GM20000 (cell line): ENCODE measurements at regions not wholly inside any gene's neighbourhood (a gene's known extent, or its start where the extent isn't known, plus 50 kb on each side); places are given as distances from the start of the nearest gene placed in this dataset.
"Not testable (repeated sequence)": the region's sequence is repeated elsewhere in the genome, so short reads cannot be mapped to it uniquely, and the experiment has no call there.

Experiments used
- DNase-seq: peaks from one replicate; pipeline ENCODE4 v3.0.0; 2012; ENCODE audit warnings: low spot score
- CTCF ChIP-seq: IDR thresholded peaks from 2 replicates; pipeline ENCODE4 v1.5.1; 2012; ENCODE audit warnings: mild to moderate bottlenecking, control low read depth; ENCODE audit errors: extremely low read depth, missing control alignments

GRCh38 chr10:3660753-3661152 lies 124.3 kb downstream of the KLF6 start:
- TF ChIP-seq CTCF = no peak
- no peak for DNase-seq

GRCh38 chr10:3659203-3659917 lies 125.6 kb downstream of the KLF6 start:
- no peak for DNase-seq
- no peak for TF ChIP-seq CTCF

- TF ChIP-seq CTCF = no peak
- DNase-seq = no peak
Observed at GRCh38 chr10:3658766-3659165, 126.2 kb downstream of the KLF6 start.

- TF ChIP-seq CTCF = no peak
- no peak for DNase-seq
Observed at GRCh38 chr10:3656214-3656613, 128.8 kb downstream of the KLF6 start.

- no peak for DNase-seq
Observed at GRCh38 chr10:3655528-3655927, 129.5 kb downstream of the KLF6 start.

GRCh38 chr10:3654980-3655379 lies 130.0 kb downstream of the KLF6 start:
- no peak for DNase-seq
- TF ChIP-seq CTCF = no peak

More at GRCh38 chr10:3655528-3655927, 129.5 kb downstream of the KLF6 start:
- no peak for TF ChIP-seq CTCF

- no peak for DNase-seq
- no peak for TF ChIP-seq CTCF
Observed at GRCh38 chr10:3654496-3654895, 130.5 kb downstream of the KLF6 start.

- DNase-seq = not testable (repeated sequence)
Observed at GRCh38 chr10:3653303-3653702, 131.7 kb downstream of the KLF6 start.
